WTC11 (cell line): ENCODE measurements at regions not wholly inside any gene's neighbourhood (a gene's known extent, or its start where the extent isn't known, plus 50 kb on each side); places are given as distances from the start of the nearest gene placed in this dataset.

Experiments used
- CTCF ChIP-seq: fragments of 200-600 bp; IDR thresholded peaks from 2 replicates; pipeline ENCODE4 v1.8.0; 2022; ENCODE audit warnings: antibody characterized with exemption
- GABPB1 ChIP-seq: sonication (generic); formaldehyde crosslinking; IDR thresholded peaks from 2 replicates; pipeline ENCODE4 v1.8.1; 2023; ENCODE audit warnings: mild to moderate bottlenecking, missing genetic modification reagents
- SMAD3 ChIP-seq: sonication (generic); formaldehyde crosslinking; IDR thresholded peaks from 2 replicates; pipeline ENCODE4 v1.8.0; 2022; ENCODE audit warnings: missing genetic modification reagents, mild to moderate bottlenecking, borderline replicate concordance
- TF ChIP-seq, protein P1 (sequence below): sonication (generic); formaldehyde crosslinking; IDR thresholded peaks from 2 replicates; pipeline ENCODE4 v1.8.0; 2022; ENCODE audit warnings: mild to moderate bottlenecking, missing genetic modification reagents

DNA sequence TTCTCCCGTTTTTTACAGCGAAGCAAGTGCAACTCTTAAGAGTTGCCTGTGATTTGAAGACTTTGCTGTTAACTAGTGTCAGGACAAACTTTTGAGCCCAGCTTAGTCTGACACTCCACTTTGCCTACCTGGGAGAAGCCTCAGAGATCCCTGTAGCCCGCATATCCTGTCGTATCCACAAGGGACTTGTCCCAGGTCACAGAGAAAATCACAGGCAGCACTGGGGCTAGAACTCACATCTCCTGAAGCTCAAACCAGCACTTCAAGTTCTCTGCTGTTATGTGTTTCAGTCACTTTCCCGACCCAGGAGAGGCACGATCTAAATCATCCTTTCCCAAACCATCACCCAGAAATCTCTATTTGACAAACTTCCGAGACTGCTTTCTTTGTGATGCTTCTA, 584.5 kb downstream of the ACTL7B start:
- TF ChIP-seq CTCF (no peak), SMAD3 (no peak), GABPB1 (CRISPR knock-in tag) (no peak)
- TF ChIP-seq, protein P1, sequence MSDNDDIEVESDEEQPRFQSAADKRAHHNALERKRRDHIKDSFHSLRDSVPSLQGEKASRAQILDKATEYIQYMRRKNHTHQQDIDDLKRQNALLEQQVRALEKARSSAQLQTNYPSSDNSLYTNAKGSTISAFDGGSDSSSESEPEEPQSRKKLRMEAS (CRISPR knock-in tag), result no peak
